HCT116 (cell line): ENCODE measurements at regions not wholly inside any gene's neighbourhood (a gene's known extent, or its start where the extent isn't known, plus 50 kb on each side); places are given as distances from the start of the nearest gene placed in this dataset.

Experiments used
- ATAC-seq: fragments of 200-7000 bp; cut with Tn5 transposase; 2 replicates; pipeline ENCODE4 v1.9.1; 2020; ENCODE audit warnings: mild to moderate bottlenecking, moderate library complexity
- BruUV-seq: library from RNA; stranded (reverse); fragments of 400-500 nt; replicated peaks from 2 replicates; lab custom pipeline; 2021; lab: Mats Ljungman, UMichigan
- CTCF ChIA-PET: fragments of 300-600 bp; sonication (Branson Sonifier 250); formaldehyde crosslinking; loops from one replicate; lab custom pipeline; 2021; ENCODE audit warnings: antibody characterized with exemption; lab: Charles Lee
- POLR2A ChIA-PET: fragments of 300-600, 350-600 bp; sonication (Branson Sonifier 250); formaldehyde crosslinking; loops from one replicate; lab custom pipeline; 2021; ENCODE audit warnings: antibody characterized with exemption; lab: Charles Lee
- RAD21 ChIA-PET, 2 experiments: fragments of 300-600 bp; sonication (Branson Sonifier 250); formaldehyde crosslinking; loops; one replicate each; lab custom pipeline; 2023; ENCODE audit warnings: low total read pairs in 2 of 2; ENCODE audit not compliant: uncharacterized antibody in 2 of 2, unreplicated experiment in 2 of 2, low non-redundant PET in 1 of 2; lab: Charles Lee
- DNase-seq: peaks from one replicate; pipeline ENCODE4 v3.0.0-alpha.2; 2010; ENCODE audit warnings: low read depth, low spot score
- H2AFZ ChIP-seq: fragments of 200-600 bp; shearing (Covaris generic), sonication (generic); 2 replicates; pipeline ENCODE4 v1.6.1; 2017; ENCODE audit warnings: low read depth, mixed run types, mixed read lengths, antibody characterized with exemption, low read length; ENCODE audit not compliant: poor library complexity, severe bottlenecking
- H3K27ac ChIP-seq: 2 replicates; pipeline ENCODE4 v1.5.1; 2012; ENCODE audit warnings: low read depth, low read length
- H3K27me3 ChIP-seq: fragments of 200-600 bp; sonication (generic); 2 replicates; pipeline ENCODE4 v1.6.1; 2016; ENCODE audit warnings: mixed run types, low read length, mixed read lengths; ENCODE audit not compliant: insufficient read depth
- H3K36me3 ChIP-seq, 2 experiments: fragments of 200-500 bp in 1 of 2; fragments of 200-600 bp in 1 of 2; sonication (Bioruptor generic) in 1 of 2; sonication (generic) in 1 of 2; 2 replicates each; pipeline versions ENCODE4 v1.5.1 to v1.6.1; 2014 to 2016; ENCODE audit warnings: low read length in 2 of 2, inconsistent platforms in 1 of 2, mixed read lengths in 1 of 2, mixed run types in 1 of 2; ENCODE audit not compliant: insufficient read depth in 2 of 2, control insufficient read depth in 1 of 2
- H3K4me1 ChIP-seq, 2 experiments: fragments of 200-600 bp in 1 of 2; sonication (generic) in 1 of 2; 2 replicates each; pipeline versions ENCODE4 v1.5.1 to v1.6.1; 2012 to 2017; ENCODE audit warnings: low read length in 2 of 2, inconsistent platforms in 1 of 2, mild to moderate bottlenecking in 1 of 2, mixed read lengths in 1 of 2, mixed run types in 1 of 2, moderate library complexity in 1 of 2; ENCODE audit not compliant: insufficient read depth in 2 of 2, control insufficient read depth in 1 of 2
- H3K4me2 ChIP-seq: fragments of 200-600 bp; sonication (generic); 2 replicates; pipeline ENCODE4 v1.6.1; 2017; ENCODE audit warnings: mixed run types, low read length, mixed read lengths
- H3K4me3 ChIP-seq, 2 experiments: fragments of 200-600 bp in 1 of 2; sonication (generic) in 1 of 2; replicated peaks in 1 of 2; 2 replicates each; pipeline ENCODE4 v1.5.1; 2011 to 2016; ENCODE audit warnings: low read length in 2 of 2, control low read depth in 1 of 2, low read depth in 1 of 2, mild to moderate bottlenecking in 1 of 2, mixed read lengths in 1 of 2, mixed run types in 1 of 2
- H3K79me2 ChIP-seq: fragments of 200-600 bp; sonication (generic); 2 replicates; pipeline ENCODE4 v1.6.1; 2017; ENCODE audit warnings: mild to moderate bottlenecking, mixed run types, low read length, moderate library complexity, mixed read lengths; ENCODE audit not compliant: insufficient read depth
- H3K9ac ChIP-seq: fragments of 200-600 bp; sonication (generic); 2 replicates; pipeline ENCODE4 v1.6.1; 2016; ENCODE audit warnings: low read length, mixed read lengths
- H3K9me2 ChIP-seq: fragments of 200-600 bp; sonication (generic), shearing (Covaris generic); 2 replicates; pipeline ENCODE4 v1.6.1; 2017; ENCODE audit warnings: mixed run types, mild to moderate bottlenecking, moderate library complexity; ENCODE audit not compliant: insufficient read depth
- H3K9me3 ChIP-seq, 2 experiments: fragments of 200-500 bp in 1 of 2; fragments of 200-600 bp in 1 of 2; sonication (Bioruptor generic) in 1 of 2; sonication (generic) in 1 of 2; 2 replicates each; pipeline ENCODE4 v1.6.1; 2014 to 2017; ENCODE audit warnings: low read length in 2 of 2, mixed read lengths in 2 of 2, inconsistent platforms in 1 of 2, low read depth in 1 of 2, mild to moderate bottlenecking in 1 of 2, mixed run types in 1 of 2, moderate library complexity in 1 of 2; ENCODE audit not compliant: control insufficient read depth in 1 of 2, insufficient read depth in 1 of 2
- H4K20me1 ChIP-seq: fragments of 200-600 bp; sonication (generic), shearing (Covaris generic); 2 replicates; pipeline ENCODE4 v1.6.1; 2017; ENCODE audit warnings: mixed run types, mild to moderate bottlenecking, moderate library complexity; ENCODE audit not compliant: insufficient read depth
- ATF3 ChIP-seq: IDR thresholded peaks from 2 replicates; pipeline ENCODE4 v1.6.1; 2012
- CBX3 ChIP-seq: IDR thresholded peaks from 2 replicates; pipeline ENCODE4 v1.6.1; 2012; ENCODE audit warnings: low read depth
- CEBPB ChIP-seq: IDR thresholded peaks from 2 replicates; pipeline ENCODE4 v1.6.1; 2012; ENCODE audit warnings: low read depth
- EGR1 ChIP-seq: IDR thresholded peaks from 2 replicates; pipeline ENCODE4 v1.6.1; 2012; ENCODE audit warnings: low read depth
- ELF1 ChIP-seq: IDR thresholded peaks from 2 replicates; pipeline ENCODE4 v1.6.1; 2012; ENCODE audit warnings: low read depth, borderline replicate concordance
- EZH2phosphoT487 ChIP-seq: fragments of 200-600 bp; IDR thresholded peaks from 2 replicates; pipeline ENCODE4 v1.6.1; 2018; ENCODE audit warnings: antibody characterized with exemption, borderline replicate concordance
- FOSL1 ChIP-seq: IDR thresholded peaks from 2 replicates; pipeline ENCODE4 v1.6.1; 2012; ENCODE audit warnings: low read depth
- JUND ChIP-seq: IDR thresholded peaks from 2 replicates; pipeline ENCODE4 v1.6.1; 2012
- MAX ChIP-seq: IDR thresholded peaks from 2 replicates; pipeline ENCODE4 v1.6.1; 2012
- POLR2A ChIP-seq: IDR thresholded peaks from 2 replicates; pipeline ENCODE4 v1.7.0; 2011; ENCODE audit warnings: borderline replicate concordance; ENCODE audit not compliant: insufficient read depth, insufficient read length; ENCODE audit errors: extremely low read depth
- POLR2AphosphoS5 ChIP-seq: IDR thresholded peaks from 2 replicates; pipeline ENCODE4 v1.6.1; 2011; ENCODE audit warnings: mild to moderate bottlenecking, low read depth, low read length, moderate library complexity
- RAD21 ChIP-seq: IDR thresholded peaks from 2 replicates; pipeline ENCODE4 v1.6.1; 2012; ENCODE audit warnings: low read depth, mild to moderate bottlenecking
- SIN3A ChIP-seq: IDR thresholded peaks from 2 replicates; pipeline ENCODE4 v1.6.1; 2012; ENCODE audit warnings: low read depth
- SP1 ChIP-seq: IDR thresholded peaks from 2 replicates; pipeline ENCODE4 v1.6.1; 2012; ENCODE audit warnings: low read depth
- SRF ChIP-seq: IDR thresholded peaks from 2 replicates; pipeline ENCODE4 v1.6.1; 2012; ENCODE audit warnings: low read depth
- TCF7L2 ChIP-seq: IDR thresholded peaks from 2 replicates; pipeline ENCODE4 v1.7.0; 2011; ENCODE audit warnings: borderline replicate concordance, inconsistent platforms; ENCODE audit not compliant: insufficient read depth, insufficient read length; ENCODE audit errors: extremely low read depth
- YY1 ChIP-seq: IDR thresholded peaks from 2 replicates; pipeline ENCODE4 v1.6.1; 2011; ENCODE audit warnings: low read length, low read depth, moderate library complexity, mild to moderate bottlenecking; ENCODE audit not compliant: insufficient replicate concordance; ENCODE audit errors: extremely low read depth
- ZFX ChIP-seq: fragments of 450-650 bp; IDR thresholded peaks from 2 replicates; pipeline ENCODE4 v1.6.1; 2017
- ZNF274 ChIP-seq: fragments of 200-500 bp; sonication (Bioruptor generic); IDR thresholded peaks from 2 replicates; pipeline ENCODE4 v1.6.1; 2014; ENCODE audit warnings: mild to moderate bottlenecking, low read depth, low read length, inconsistent platforms
- intact Hi-C: fragments of 100-400 bp; cut with micrococcal nuclease; formaldehyde crosslinking; loops from 2 replicates; pipeline ENCODE4 v1.10.0; 2022

GRCh38 chr13:50529154-50529882 is 314.2 kb downstream of the DLEU7 start:
- ChIA-PET CTCF (interaction anchor here (1.2 to 1.5 kb wide), 2 partner anchors 532 to 552 kb away, joined by 4 to 6 read pairs; no protein-coding TSS in a partner anchor), POLR2A (interaction anchor here (1.4 kb wide), 1 partner anchor 447 kb away, joined by 4 read pairs; no protein-coding TSS in a partner anchor), RAD21 (interaction anchor here in 1 of 2 experiments (0.8 kb wide), 1 partner anchor 553 kb away, joined by 3 read pairs; no protein-coding TSS in a partner anchor)
- peak overlapping the region; percentile 41 for H3K9ac ChIP-seq
- no peaks in the 10 kb centered on the region for H4K20me1 ChIP-seq
- no TSS peak for BruUV-seq
- H3K4me1 ChIP-seq = peaks cover 29 to 32% of the 10 kb centered on the region in 2 experiments
- 0 out of 4 replicates have a peak, but pooled peaks cover 0 to 4% of the 10 kb centered on the region in 2 experiments for H3K9me3 ChIP-seq
- peak overlapping the region; percentile 92 for H3K27ac ChIP-seq
- ATAC-seq = peak; percentile 94
- H3K9me2 ChIP-seq = no peaks in the 10 kb centered on the region
- peak overlapping the region; percentile 7 to 41; a peak in 3 of 4 replicates for H3K4me3 ChIP-seq
- peak; percentile 65 for DNase-seq
- TF ChIP-seq ZFX (no peak), ELF1 (no peak), CBX3 (peak; percentile 63; the same call in 1 of the 2 replicates), TCF7L2 (peak; percentile 66), ZNF274 (no peak), EGR1 (no peak), ATF3 (no peak), EZH2phosphoT487 (no peak), POLR2AphosphoS5 (peak; percentile 51), MAX (peak; percentile 45), POLR2A (no peak), FOSL1 (no peak), YY1 (peak; percentile 41), RAD21 (no peak), CEBPB (peak; percentile 10; the same call in 1 of the 2 replicates), SIN3A (peak; percentile 62), SRF (no peak), SP1 (peak; percentile 57), JUND (peak; percentile 9; the same call in 1 of the 2 replicates)
- H3K27me3 ChIP-seq = no peaks in the 10 kb centered on the region
- H3K79me2 ChIP-seq = no peaks in the 10 kb centered on the region
- H3K36me3 ChIP-seq = no peaks in the 10 kb centered on the region
- intact Hi-C loops = loop anchor here (5.0 kb wide), 1 partner anchor 383 kb away; no protein-coding TSS in a partner anchor
- H3K4me2 ChIP-seq = peak overlapping the region; percentile 80
- H2AFZ ChIP-seq = peak overlapping the region; percentile 33
